ENCODE measurements at regions not wholly inside any gene's neighbourhood (a gene's known extent, or its start where the extent isn't known, plus 50 kb on each side); places are given as distances from the start of the nearest gene placed in this dataset.

- TF ChIP-seq, protein P1, sequence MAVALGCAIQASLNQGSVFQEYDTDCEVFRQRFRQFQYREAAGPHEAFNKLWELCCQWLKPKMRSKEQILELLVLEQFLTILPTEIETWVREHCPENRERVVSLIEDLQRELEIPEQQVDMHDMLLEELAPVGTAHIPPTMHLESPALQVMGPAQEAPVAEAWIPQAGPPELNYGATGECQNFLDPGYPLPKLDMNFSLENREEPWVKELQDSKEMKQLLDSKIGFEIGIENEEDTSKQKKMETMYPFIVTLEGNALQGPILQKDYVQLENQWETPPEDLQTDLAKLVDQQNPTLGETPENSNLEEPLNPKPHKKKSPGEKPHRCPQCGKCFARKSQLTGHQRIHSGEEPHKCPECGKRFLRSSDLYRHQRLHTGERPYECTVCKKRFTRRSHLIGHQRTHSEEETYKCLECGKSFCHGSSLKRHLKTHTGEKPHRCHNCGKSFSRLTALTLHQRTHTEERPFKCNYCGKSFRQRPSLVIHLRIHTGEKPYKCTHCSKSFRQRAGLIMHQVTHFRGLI (tag by site-specific recombination; IDR thresholded peaks at IDR 0.05), result no peak
- TF ChIP-seq, protein P2, sequence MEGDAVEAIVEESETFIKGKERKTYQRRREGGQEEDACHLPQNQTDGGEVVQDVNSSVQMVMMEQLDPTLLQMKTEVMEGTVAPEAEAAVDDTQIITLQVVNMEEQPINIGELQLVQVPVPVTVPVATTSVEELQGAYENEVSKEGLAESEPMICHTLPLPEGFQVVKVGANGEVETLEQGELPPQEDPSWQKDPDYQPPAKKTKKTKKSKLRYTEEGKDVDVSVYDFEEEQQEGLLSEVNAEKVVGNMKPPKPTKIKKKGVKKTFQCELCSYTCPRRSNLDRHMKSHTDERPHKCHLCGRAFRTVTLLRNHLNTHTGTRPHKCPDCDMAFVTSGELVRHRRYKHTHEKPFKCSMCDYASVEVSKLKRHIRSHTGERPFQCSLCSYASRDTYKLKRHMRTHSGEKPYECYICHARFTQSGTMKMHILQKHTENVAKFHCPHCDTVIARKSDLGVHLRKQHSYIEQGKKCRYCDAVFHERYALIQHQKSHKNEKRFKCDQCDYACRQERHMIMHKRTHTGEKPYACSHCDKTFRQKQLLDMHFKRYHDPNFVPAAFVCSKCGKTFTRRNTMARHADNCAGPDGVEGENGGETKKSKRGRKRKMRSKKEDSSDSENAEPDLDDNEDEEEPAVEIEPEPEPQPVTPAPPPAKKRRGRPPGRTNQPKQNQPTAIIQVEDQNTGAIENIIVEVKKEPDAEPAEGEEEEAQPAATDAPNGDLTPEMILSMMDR (tag by site-specific recombination; IDR thresholded peaks at IDR 0.05), result no peak
- TF ChIP-seq ZNF350 (tag by site-specific recombination; IDR thresholded peaks at IDR 0.05), result no peak
- TF ChIP-seq, protein P3, sequence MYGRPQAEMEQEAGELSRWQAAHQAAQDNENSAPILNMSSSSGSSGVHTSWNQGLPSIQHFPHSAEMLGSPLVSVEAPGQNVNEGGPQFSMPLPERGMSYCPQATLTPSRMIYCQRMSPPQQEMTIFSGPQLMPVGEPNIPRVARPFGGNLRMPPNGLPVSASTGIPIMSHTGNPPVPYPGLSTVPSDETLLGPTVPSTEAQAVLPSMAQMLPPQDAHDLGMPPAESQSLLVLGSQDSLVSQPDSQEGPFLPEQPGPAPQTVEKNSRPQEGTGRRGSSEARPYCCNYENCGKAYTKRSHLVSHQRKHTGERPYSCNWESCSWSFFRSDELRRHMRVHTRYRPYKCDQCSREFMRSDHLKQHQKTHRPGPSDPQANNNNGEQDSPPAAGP (tag by site-specific recombination; IDR thresholded peaks at IDR 0.05), result no peak
- no peak for TF ChIP-seq ZNF114 (tag by site-specific recombination; IDR thresholded peaks at IDR 0.05)
- TF ChIP-seq ZBTB21 (tag by site-specific recombination; IDR thresholded peaks at IDR 0.05), result no peak
- no peak for TF ChIP-seq BCL11B (tag by site-specific recombination; IDR thresholded peaks at IDR 0.05; ENCODE audit: low read depth)
- TF ChIP-seq, protein P4, sequence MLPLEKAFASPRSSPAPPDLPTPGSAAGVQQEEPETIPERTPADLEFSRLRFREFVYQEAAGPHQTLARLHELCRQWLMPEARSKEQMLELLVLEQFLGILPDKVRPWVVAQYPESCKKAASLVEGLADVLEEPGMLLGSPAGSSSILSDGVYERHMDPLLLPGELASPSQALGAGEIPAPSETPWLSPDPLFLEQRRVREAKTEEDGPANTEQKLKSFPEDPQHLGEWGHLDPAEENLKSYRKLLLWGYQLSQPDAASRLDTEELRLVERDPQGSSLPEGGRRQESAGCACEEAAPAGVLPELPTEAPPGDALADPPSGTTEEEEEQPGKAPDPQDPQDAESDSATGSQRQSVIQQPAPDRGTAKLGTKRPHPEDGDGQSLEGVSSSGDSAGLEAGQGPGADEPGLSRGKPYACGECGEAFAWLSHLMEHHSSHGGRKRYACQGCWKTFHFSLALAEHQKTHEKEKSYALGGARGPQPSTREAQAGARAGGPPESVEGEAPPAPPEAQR (tag by site-specific recombination; IDR thresholded peaks at IDR 0.05), result no peak
- TF ChIP-seq ZBTB8A (tag by site-specific recombination; IDR thresholded peaks at IDR 0.05), result no peak
- TF ChIP-seq SP2 (tag by site-specific recombination; IDR thresholded peaks at IDR 0.05), result no peak
These were observed 239.7 kb downstream of the PIK3R1 start for GRCh38 chr5:68455216-68455615.
